ENCODE measurements at regions not wholly inside any gene's neighbourhood (a gene's known extent, or its start where the extent isn't known, plus 50 kb on each side); places are given as distances from the start of the nearest gene placed in this dataset.

DNA sequence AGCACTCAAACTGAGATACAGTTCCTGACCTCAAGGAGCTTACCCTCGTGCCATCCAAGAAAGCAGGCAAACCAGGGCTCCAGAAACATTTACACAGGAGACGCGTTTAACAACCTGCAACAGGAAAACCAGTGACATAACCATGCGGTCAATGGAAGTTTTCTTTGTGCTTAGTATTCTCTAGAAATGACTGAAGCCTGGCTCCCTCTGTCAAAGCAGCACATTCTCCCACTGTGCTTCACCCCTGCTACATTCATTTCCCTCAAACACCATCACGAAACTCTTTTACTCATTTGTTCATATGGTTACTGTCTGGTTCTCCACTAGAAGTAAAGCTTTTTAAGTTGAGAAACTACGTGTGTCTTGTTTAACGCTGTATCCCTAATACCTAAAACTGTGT lies 161.3 kb upstream of the CCND2 start:
- Histone ChIP-seq H3K27me3 (replicated peaks) (no peaks in the 10 kb centered on the region), H3K27ac (no peak overlapping the region), H3K4me3 (ENCODE audit: low read depth, low read length) (no peak overlapping the region), H3K36me3 (replicated peaks) (no peaks in the 10 kb centered on the region)
- in situ Hi-C loops (cut with HindIII; ENCODE audit: low pct_ligation_motif_present, low sequenced_read_pairs) = no loop called here
- TF ChIP-seq, protein P1, sequence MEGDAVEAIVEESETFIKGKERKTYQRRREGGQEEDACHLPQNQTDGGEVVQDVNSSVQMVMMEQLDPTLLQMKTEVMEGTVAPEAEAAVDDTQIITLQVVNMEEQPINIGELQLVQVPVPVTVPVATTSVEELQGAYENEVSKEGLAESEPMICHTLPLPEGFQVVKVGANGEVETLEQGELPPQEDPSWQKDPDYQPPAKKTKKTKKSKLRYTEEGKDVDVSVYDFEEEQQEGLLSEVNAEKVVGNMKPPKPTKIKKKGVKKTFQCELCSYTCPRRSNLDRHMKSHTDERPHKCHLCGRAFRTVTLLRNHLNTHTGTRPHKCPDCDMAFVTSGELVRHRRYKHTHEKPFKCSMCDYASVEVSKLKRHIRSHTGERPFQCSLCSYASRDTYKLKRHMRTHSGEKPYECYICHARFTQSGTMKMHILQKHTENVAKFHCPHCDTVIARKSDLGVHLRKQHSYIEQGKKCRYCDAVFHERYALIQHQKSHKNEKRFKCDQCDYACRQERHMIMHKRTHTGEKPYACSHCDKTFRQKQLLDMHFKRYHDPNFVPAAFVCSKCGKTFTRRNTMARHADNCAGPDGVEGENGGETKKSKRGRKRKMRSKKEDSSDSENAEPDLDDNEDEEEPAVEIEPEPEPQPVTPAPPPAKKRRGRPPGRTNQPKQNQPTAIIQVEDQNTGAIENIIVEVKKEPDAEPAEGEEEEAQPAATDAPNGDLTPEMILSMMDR (IDR thresholded peaks at IDR 0.05; ENCODE audit: low read depth, low read length, missing control alignments) = no peak
- no peak for DNase-seq

DNA sequence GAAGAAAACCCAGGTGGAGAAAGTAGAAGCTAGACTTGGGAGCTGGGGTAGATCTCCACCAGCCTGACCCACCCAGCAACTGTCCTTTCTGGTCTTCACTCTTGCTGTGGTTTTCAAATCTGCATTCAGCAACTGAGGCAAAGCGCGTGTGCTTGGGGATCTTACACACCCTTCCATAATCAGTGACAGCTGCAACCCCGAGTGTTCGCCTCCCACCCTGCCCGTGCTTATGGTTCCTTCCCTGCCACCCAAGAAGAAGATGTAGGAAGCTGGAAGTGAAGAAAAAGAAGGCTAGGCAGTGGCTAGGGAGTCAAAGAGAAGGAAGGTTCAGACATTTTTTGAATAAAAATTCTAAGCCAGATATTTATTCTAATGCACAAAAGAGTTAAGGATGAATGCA lies 162.6 kb upstream of the CCND2 start:
- no peaks in the 10 kb centered on the region for H3K36me3 ChIP-seq (replicated peaks)
- in situ Hi-C loops (cut with HindIII; ENCODE audit: low pct_ligation_motif_present, low sequenced_read_pairs) = no loop called here
- H3K27me3 ChIP-seq (replicated peaks) = no peaks in the 10 kb centered on the region
- H3K27ac ChIP-seq = no peak overlapping the region
- DNase-seq = no peak
- H3K4me3 ChIP-seq (ENCODE audit: low read depth, low read length) = no peak overlapping the region
- TF ChIP-seq, protein P1 (IDR thresholded peaks at IDR 0.05; ENCODE audit: low read depth, low read length, missing control alignments) = no peak

DNA sequence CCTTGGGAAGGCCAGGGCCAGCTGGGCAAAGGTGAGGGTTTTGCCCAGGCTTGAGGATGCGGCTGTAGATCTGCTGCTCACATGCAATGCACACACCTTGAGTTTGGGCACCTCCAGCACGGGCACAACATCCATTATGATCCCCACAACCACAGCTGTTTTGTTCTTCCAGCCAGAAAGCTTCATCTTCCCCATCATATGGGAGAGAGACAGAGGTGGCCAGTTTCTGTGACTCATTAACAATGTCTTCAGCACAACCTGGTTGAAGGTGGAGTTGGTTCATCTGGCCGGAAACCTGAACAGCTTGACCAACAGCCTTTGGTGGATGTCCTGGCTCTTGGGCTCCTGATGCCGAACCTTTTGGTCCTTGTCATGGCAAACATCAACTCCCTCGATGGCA lies 163.7 kb upstream of the CCND2 start:
- no peak for DNase-seq
- TF ChIP-seq, protein P1 (IDR thresholded peaks at IDR 0.05; ENCODE audit: low read depth, low read length, missing control alignments) = no peak
- H3K36me3 ChIP-seq (replicated peaks) = no peaks in the 10 kb centered on the region
- no peak overlapping the region for H3K27ac ChIP-seq
- in situ Hi-C loops (cut with HindIII; ENCODE audit: low pct_ligation_motif_present, low sequenced_read_pairs) = no loop called here
- H3K27me3 ChIP-seq (replicated peaks) = no peaks in the 10 kb centered on the region
- no peak overlapping the region for H3K4me3 ChIP-seq (ENCODE audit: low read depth, low read length)

DNA sequence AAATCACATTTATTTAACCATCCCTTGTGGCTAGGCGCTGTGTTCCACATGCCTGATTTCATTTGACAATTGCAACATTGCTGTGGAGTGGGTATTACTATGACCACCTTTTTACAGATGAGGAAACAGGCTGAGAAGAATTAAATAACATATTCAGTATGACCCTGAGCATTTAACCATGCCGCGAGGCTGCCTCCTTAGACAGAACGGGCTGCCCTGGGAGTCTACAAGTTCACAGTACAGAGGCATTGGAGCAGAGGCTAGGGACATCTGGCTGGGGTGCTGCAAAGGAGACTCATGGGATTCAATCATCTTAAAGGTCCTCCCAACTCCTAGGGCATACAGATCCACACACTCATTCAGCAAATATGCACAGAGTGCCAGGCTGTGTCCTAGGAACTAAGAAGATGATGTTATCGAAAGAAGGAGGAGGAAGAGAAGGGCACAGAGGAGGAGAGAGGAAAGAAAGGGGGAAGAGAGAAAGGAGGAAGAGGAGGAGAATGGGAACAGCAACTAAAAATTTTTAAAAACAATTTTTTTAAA lies 164.7 kb upstream of the CCND2 start:
- H3K36me3 ChIP-seq (replicated peaks) = no peaks in the 10 kb centered on the region

DNA sequence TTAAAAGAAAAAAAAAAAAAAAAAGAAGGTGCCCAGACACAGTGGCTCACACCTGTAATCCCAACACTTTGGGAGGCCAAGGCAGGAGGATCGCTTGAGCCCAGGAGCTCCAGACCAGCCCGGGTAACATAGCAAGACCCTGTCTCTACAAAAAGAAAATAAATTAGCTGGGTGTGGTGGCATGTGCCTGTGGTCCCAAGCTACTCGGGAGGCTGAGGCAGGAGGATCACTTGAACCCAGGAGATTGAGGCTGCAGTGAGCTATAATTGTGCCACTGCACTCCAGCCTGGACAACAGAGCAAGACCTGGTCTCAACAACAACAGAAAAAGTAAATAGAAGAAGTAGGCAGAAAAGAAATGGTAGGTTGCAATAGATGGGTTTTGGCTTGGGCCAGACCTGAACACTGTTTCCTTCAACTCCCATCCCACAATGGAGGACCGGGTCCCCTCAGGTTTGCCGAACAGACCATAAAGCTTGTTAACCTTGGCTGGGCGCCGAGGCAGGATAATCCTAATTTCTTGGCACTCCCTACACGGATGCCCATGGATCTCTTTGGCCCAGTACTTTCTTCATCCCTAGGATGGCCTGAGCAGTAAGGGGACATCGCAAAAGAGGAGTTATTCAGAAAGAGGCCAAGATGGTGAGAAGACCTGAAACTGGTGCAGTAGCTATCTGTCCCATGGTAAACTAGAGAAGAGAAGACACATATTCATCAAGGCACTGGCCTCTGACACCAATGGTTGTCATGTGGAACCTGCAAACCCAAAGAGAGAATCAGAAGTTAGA lies 165.5 kb upstream of the CCND2 start:
- H3K36me3 ChIP-seq (replicated peaks) = no peaks in the 10 kb centered on the region
- TF ChIP-seq, protein P1 (IDR thresholded peaks at IDR 0.05; ENCODE audit: low read depth, low read length, missing control alignments) = no peak
- H3K27me3 ChIP-seq (replicated peaks) = no peaks in the 10 kb centered on the region
- in situ Hi-C loops (cut with HindIII; ENCODE audit: low pct_ligation_motif_present, low sequenced_read_pairs) = no loop called here
- H3K4me3 ChIP-seq (ENCODE audit: low read depth, low read length) = no peak overlapping the region
- no peak for DNase-seq
- no peak overlapping the region for H3K27ac ChIP-seq

More for the DNA sequence above, 164.7 kb upstream of the CCND2 start:
- no peak overlapping the region for H3K4me3 ChIP-seq (ENCODE audit: low read depth, low read length)
- in situ Hi-C loops (cut with HindIII; ENCODE audit: low pct_ligation_motif_present, low sequenced_read_pairs) = no loop called here
- no peak overlapping the region for H3K27ac ChIP-seq
- TF ChIP-seq, protein P1 (IDR thresholded peaks at IDR 0.05; ENCODE audit: low read depth, low read length, missing control alignments) = no peak
- no peaks in the 10 kb centered on the region for H3K27me3 ChIP-seq (replicated peaks)
- no peak for DNase-seq

All from brain microvascular endothelial cell (primary cell).